T-cell (primary cell): ENCODE measurements at regions not wholly inside any gene's neighbourhood (a gene's known extent, or its start where the extent isn't known, plus 50 kb on each side); places are given as distances from the start of the nearest gene placed in this dataset.
"Not testable (repeated sequence)": the region's sequence is repeated elsewhere in the genome, so short reads cannot be mapped to it uniquely, and the experiment has no call there.

Experiments
- ATAC-seq, 4 experiments: fragments of 200-7000 bp in 3 of 4; fragments of 150-1000 bp in 1 of 4; cut with Tn5 transposase; replicated peaks in 1 of 4; 1 replicate in 3 of 4; 2 replicates in 1 of 4; pipeline ENCODE4 v1.10.0; 2021; ENCODE audit warnings: moderate library complexity in 3 of 4, mild to moderate bottlenecking in 2 of 4, moderate number of reproducible peaks in 1 of 4
- CTCF ChIA-PET, 2 donors: fragments of 300-600 bp; sonication (Branson Sonifier 250); formaldehyde crosslinking; loops; one replicate each; lab custom pipeline; 2022; ENCODE audit warnings: antibody characterized with exemption in 2 of 2; lab: Charles Lee
- POLR2A ChIA-PET, 2 donors: fragments of 300-600 bp; sonication (Branson Sonifier 250); formaldehyde crosslinking; loops; one replicate each; lab custom pipeline; 2022; ENCODE audit warnings: antibody characterized with exemption in 2 of 2; lab: Charles Lee
- DNase-seq, 35 experiments: peaks; one replicate each; pipeline versions ENCODE4 v3.0.0 to v3.0.0-alpha.2; 2013 to 2023
- H3K27ac ChIP-seq: one replicate; pipeline ENCODE4 v1.5.1; 2013; ENCODE audit warnings: low read length
- H3K27me3 ChIP-seq, 2 experiments: replicated peaks in 1 of 2; 1 replicate in 1 of 2; 2 replicates in 1 of 2; pipeline versions ENCODE4 v1.6.1 to v1.7.0; 2013; ENCODE audit warnings: low read length in 1 of 2, mixed read lengths in 1 of 2; ENCODE audit not compliant: control insufficient read depth in 2 of 2, insufficient read depth in 2 of 2; ENCODE audit errors: extremely low read depth in 1 of 2
- H3K36me3 ChIP-seq, 2 donors: 1 replicate in 1 of 2; 2 replicates in 1 of 2; pipeline versions ENCODE4 v1.6.1 to v1.7.0; 2013; ENCODE audit warnings: low read length in 1 of 2; ENCODE audit not compliant: control insufficient read depth in 2 of 2, insufficient read depth in 1 of 2; ENCODE audit errors: extremely low read depth in 1 of 2
- H3K4me1 ChIP-seq, 2 experiments: 1 replicate in 1 of 2; 2 replicates in 1 of 2; pipeline versions ENCODE4 v1.6.1 to v1.7.0; 2013; ENCODE audit warnings: low read length in 2 of 2, mixed read lengths in 1 of 2; ENCODE audit not compliant: insufficient read depth in 2 of 2, control insufficient read depth in 1 of 2; ENCODE audit errors: extremely low read depth in 1 of 2
- H3K4me3 ChIP-seq, 2 donors: 1 replicate in 1 of 2; 2 replicates in 1 of 2; pipeline versions ENCODE4 v1.5.1 to v1.7.0; 2013; ENCODE audit warnings: mild to moderate bottlenecking in 2 of 2, low read length in 1 of 2, moderate library complexity in 1 of 2; ENCODE audit not compliant: control insufficient read depth in 1 of 2; ENCODE audit errors: extremely low read depth in 1 of 2
- H3K9me3 ChIP-seq: 2 replicates; pipeline ENCODE4 v1.7.0; 2013
- H3K27ac Mint-ChIP-seq, 2 donors: one replicate each; pipeline ENCODE4 v1.8.0; 2020 to 2021; ENCODE audit warnings: mild to moderate bottlenecking in 2 of 2, mixed read lengths in 2 of 2
- H3K27me3 Mint-ChIP-seq, 2 donors: one replicate each; pipeline ENCODE4 v1.8.0; 2021 to 2022; ENCODE audit warnings: mixed read lengths in 2 of 2
- H3K36me3 Mint-ChIP-seq: one replicate; pipeline ENCODE4 v1.8.0; 2021; ENCODE audit warnings: mixed read lengths
- H3K4me1 Mint-ChIP-seq, 3 donors: one replicate each; pipeline ENCODE4 v1.8.0; 2020 to 2022; ENCODE audit warnings: mixed read lengths in 3 of 3, mild to moderate bottlenecking in 1 of 3
- H3K4me3 Mint-ChIP-seq, 3 donors: one replicate each; pipeline ENCODE4 v1.8.0; 2020 to 2022; ENCODE audit warnings: mild to moderate bottlenecking in 3 of 3, mixed read lengths in 3 of 3, moderate library complexity in 3 of 3
- H3K9me3 Mint-ChIP-seq, 3 donors: one replicate each; pipeline ENCODE4 v1.8.0; 2020 to 2022; ENCODE audit warnings: mixed read lengths in 3 of 3
- WGBS: methylation state at CpG from one replicate; pipeline ENCODE4 v1.1.5; 2013; ENCODE audit warnings: missing lambda C conversion rate; ENCODE audit not compliant: insufficient coverage; 5-methylcytosine and 5-hydroxymethylcytosine counted together

DNA sequence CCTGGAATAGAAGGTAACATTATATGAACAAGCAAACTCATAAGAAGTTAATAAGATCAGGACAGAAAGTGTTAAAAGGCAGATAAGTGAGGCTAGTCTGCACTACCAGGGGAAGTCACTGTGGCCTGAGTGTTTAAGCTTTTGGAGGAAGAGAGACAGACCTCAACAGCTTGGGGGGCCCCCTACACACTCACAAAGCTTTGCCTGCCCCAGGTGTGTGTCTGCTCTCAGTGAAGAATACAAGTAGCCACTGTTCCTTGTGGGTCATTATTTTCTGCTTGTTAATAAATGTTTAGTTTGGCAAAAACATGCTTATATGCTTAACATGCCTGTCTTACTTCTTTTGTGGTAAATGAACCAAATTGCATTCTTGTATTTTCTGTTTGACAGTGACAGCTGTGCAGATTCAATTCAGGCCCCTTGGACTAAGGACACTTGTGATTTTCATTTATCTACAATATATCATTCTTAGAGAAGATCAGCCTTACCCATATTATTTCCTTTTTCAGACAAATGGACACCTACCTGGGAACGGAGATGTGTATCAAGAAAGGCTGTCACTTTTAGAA is 50.7 kb upstream of the C12orf71 start:
- no peaks in the 10 kb centered on the region for H3K27me3 Mint-ChIP-seq
- H3K9me3 ChIP-seq, result no peaks in the 10 kb centered on the region
- H3K27ac ChIP-seq, result no peak overlapping the region
- WGBS, result no CpG with 5 or more reads among the region's 1 CpG
- CTCF ChIA-PET, result no interaction called here
- H3K9me3 Mint-ChIP-seq, result peaks cover 0 to 3% (median 0%) of the 10 kb centered on the region in 3 donors
- no peak overlapping the region for H3K4me3 Mint-ChIP-seq
- POLR2A ChIA-PET, result no interaction called here
- H3K36me3 Mint-ChIP-seq, result peaks cover 14% of the 10 kb centered on the region
- no peaks in the 10 kb centered on the region for H3K4me1 ChIP-seq
- H3K36me3 ChIP-seq, result no peaks in the 10 kb centered on the region
- no peak for DNase-seq
- no peaks in the 10 kb centered on the region for H3K4me1 Mint-ChIP-seq
- no peak overlapping the region for H3K27ac Mint-ChIP-seq
- no peaks in the 10 kb centered on the region for H3K27me3 ChIP-seq
- no peak overlapping the region for H3K4me3 ChIP-seq
- ATAC-seq, result no peak

DNA sequence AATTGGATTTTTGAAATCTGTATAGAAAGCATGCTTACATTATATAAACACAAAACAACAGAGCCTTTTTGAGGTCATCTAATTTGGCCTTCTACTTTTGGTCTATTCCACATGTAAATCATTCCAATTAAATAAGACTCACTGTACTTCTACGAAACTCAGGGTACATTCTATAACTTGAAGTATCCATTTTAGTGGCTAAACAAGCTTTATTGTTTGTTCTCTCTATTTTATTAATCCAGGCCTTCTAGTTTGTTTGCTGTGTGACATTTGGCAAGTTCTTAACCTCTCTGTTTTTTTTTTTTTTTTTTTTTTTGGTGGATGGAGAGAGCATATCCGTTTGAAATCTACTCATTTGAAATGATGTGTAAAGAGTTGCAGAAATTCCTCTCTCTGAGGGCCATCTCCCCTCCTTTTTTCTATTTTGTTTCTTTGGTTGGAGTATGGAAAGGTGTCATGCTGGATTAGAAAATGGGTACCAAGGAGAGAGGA is 58.1 kb upstream of the C12orf71 start:
- ATAC-seq, result no peak
- no peaks in the 10 kb centered on the region for H3K36me3 ChIP-seq
- WGBS, result no CpG with 5 or more reads among the region's 2 CpGs
- H3K4me1 ChIP-seq, result peaks cover 0 to 3% of the 10 kb centered on the region in 2 experiments
- peaks cover 0 to 3% (median 0%) of the 10 kb centered on the region in 3 donors for H3K9me3 Mint-ChIP-seq
- ChIA-PET CTCF (interaction anchor here (0.6 to 0.9 kb wide), 2 partner anchors 124 to 210 kb away, joined by 3 to 12 read pairs; no protein-coding TSS in a partner anchor), POLR2A (interaction anchor here in 1 of 2 donors (0.7 kb wide), 1 partner anchor 154 kb away, joined by 4 read pairs; no protein-coding TSS in a partner anchor)
- no peak overlapping the region for H3K4me3 Mint-ChIP-seq
- DNase-seq, result no peak
- no peaks in the 10 kb centered on the region for H3K27me3 ChIP-seq
- H3K9me3 ChIP-seq, result no peaks in the 10 kb centered on the region
- H3K27ac Mint-ChIP-seq, result no peak overlapping the region
- no peak overlapping the region for H3K4me3 ChIP-seq
- peaks cover 7% of the 10 kb centered on the region for H3K36me3 Mint-ChIP-seq
- H3K4me1 Mint-ChIP-seq, result peaks cover 14% of the 10 kb centered on the region in 3 donors
- H3K27ac ChIP-seq, result no peak overlapping the region
- H3K27me3 Mint-ChIP-seq, result no peaks in the 10 kb centered on the region

DNA sequence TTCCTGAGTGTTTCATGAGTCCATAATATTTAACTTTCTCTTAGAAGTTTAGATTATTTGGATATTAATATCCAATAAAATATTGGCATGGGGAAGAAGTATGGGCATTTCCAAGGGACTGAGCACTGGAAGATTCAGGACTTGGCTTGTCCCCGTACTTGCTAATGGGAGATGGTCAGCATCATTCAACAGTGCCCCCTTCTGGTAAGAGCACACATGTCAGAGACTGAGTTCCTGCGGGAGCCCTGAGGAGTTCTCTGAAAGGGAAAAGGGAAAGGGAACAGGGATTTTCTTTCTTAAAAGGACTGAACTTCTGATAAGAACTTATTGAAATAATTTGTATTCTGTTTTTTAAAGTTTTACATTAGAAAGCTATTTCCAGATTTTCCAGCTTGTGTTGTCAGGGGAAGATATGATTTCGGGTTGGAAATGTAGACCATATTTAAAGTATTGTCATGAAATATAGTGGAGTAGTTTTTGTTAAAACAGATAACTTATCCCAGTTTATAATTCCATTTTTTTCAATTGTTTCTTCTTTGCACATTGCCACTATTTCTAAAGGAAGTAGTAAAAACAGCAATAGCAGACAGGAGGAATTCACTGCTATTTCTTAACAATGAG is 59.8 kb upstream of the C12orf71 start:
- Mint-ChIP-seq H3K27me3 (no peaks in the 10 kb centered on the region), H3K36me3 (peaks cover 3% of the 10 kb centered on the region), H3K9me3 (no peaks in the 10 kb centered on the region), H3K27ac (no peak overlapping the region), H3K4me3 (no peak overlapping the region), H3K4me1 (peaks cover 14% of the 10 kb centered on the region in 3 donors)
- ChIA-PET CTCF (interaction anchor here in 1 of 2 donors (0.6 to 1.0 kb wide), 3 partner anchors 9 to 164 kb away, joined by 3 read pairs; no protein-coding TSS in a partner anchor), POLR2A (no interaction called here)
- H3K27me3 ChIP-seq, result no peaks in the 10 kb centered on the region
- no peaks in the 10 kb centered on the region for H3K9me3 ChIP-seq
- no peak overlapping the region for H3K4me3 ChIP-seq
- H3K27ac ChIP-seq, result no peak overlapping the region
- H3K36me3 ChIP-seq, result no peaks in the 10 kb centered on the region
- ATAC-seq (peak in 2 of 4 experiments; percentile 62 to 63), DNase-seq (peak in 21 of 35 experiments; percentile 1 to 73 (median 15))
- WGBS, result 17% methylated on average over 1 of the region's 3 CpGs
- peaks cover 0 to 3% of the 10 kb centered on the region in 2 experiments for H3K4me1 ChIP-seq

- H3K27me3 Mint-ChIP-seq, result no peaks in the 10 kb centered on the region
- no peak for ATAC-seq
- Histone ChIP-seq H3K27me3 (no peaks in the 10 kb centered on the region), H3K27ac (no peak overlapping the region), H3K4me1 (peaks cover 0 to 3% of the 10 kb centered on the region in 2 experiments), H3K9me3 (no peaks in the 10 kb centered on the region), H3K4me3 (no peak overlapping the region), H3K36me3 (no peaks in the 10 kb centered on the region)
- no peak for DNase-seq
- no peaks in the 10 kb centered on the region for H3K9me3 Mint-ChIP-seq
- H3K36me3 Mint-ChIP-seq, result peaks cover 3% of the 10 kb centered on the region
- H3K27ac Mint-ChIP-seq, result peak overlapping the region; percentile 80 to 82
- H3K4me1 Mint-ChIP-seq, result peaks cover 14% of the 10 kb centered on the region in 3 donors
- peak overlapping the region; percentile 53 to 63 (median 60) for H3K4me3 Mint-ChIP-seq
- POLR2A ChIA-PET, result no interaction called here
- CTCF ChIA-PET, result interaction anchor here in 1 of 2 donors (0.6 to 0.9 kb wide), 4 partner anchors 9 to 163 kb away, joined by 3 to 4 read pairs (median 4); no protein-coding TSS in a partner anchor
- 100% methylated on average over 2 of the region's 7 CpGs for WGBS
Observed at GRCh38 chr12:27143256-27144069, 61.1 kb upstream of the C12orf71 start.

GRCh38 chr12:27145725-27146124 is 63.3 kb upstream of the C12orf71 start:
- H3K27me3 Mint-ChIP-seq, ATAC-seq, H3K36me3 Mint-ChIP-seq, H3K9me3 ChIP-seq, H3K9me3 Mint-ChIP-seq, DNase-seq, H3K27me3 ChIP-seq, H3K4me3 Mint-ChIP-seq, H3K27ac ChIP-seq, H3K36me3 ChIP-seq, H3K27ac Mint-ChIP-seq, H3K4me3 ChIP-seq, H3K4me1 ChIP-seq, POLR2A ChIA-PET: not testable (repeated sequence)
- CTCF ChIA-PET, result interaction anchor here in 1 of 2 donors (0.7 kb wide), 1 partner anchor 516 kb away, joined by 4 read pairs; no protein-coding TSS in a partner anchor
- no CpG with 5 or more reads among the region's 1 CpG for WGBS
- H3K4me1 Mint-ChIP-seq, result peaks cover 14% of the 10 kb centered on the region in 3 donors

DNA sequence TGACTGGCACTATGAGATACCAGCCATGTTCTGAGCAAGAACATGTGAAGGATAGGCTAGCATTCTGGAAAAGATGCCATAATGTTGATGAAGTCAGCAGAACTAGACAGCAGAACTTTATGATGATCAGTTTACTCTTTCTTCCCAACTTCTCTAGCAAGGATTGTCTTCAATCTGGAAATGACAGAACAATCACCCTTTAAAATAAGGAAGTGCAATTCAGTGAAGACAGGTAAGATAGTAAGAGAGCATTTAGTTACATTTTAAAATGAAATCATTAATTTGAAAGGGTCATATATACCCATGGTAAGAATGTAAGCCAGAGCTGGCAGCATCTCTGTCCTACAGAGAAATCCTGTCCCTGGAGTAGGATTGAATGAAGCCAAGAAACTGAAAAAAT is 66.0 kb upstream of the C12orf71 start:
- H3K36me3 ChIP-seq, result no peaks in the 10 kb centered on the region
- CTCF ChIA-PET, result no interaction called here
- H3K27ac ChIP-seq, result no peak overlapping the region
- Mint-ChIP-seq H3K4me1 (peaks cover 7 to 14% (median 10%) of the 10 kb centered on the region in 3 donors), H3K27me3 (no peaks in the 10 kb centered on the region), H3K4me3 (no peak overlapping the region), H3K27ac (no peak overlapping the region), H3K9me3 (no peaks in the 10 kb centered on the region), H3K36me3 (peaks cover 3% of the 10 kb centered on the region)
- ATAC-seq, result no peak
- no peaks in the 10 kb centered on the region for H3K9me3 ChIP-seq
- H3K4me1 ChIP-seq, result no peaks in the 10 kb centered on the region
- no peaks in the 10 kb centered on the region for H3K27me3 ChIP-seq
- H3K4me3 ChIP-seq, result no peak overlapping the region
- DNase-seq, result no peak
- POLR2A ChIA-PET, result no interaction called here
